GM23248 (cell line): ENCODE measurements at regions not wholly inside any gene's neighbourhood (a gene's known extent, or its start where the extent isn't known, plus 50 kb on each side); places are given as distances from the start of the nearest gene placed in this dataset.

Experiments
- DNase-seq: peaks from one replicate; pipeline ENCODE4 v3.0.0-alpha.2; 2015
- H2AFZ ChIP-seq: fragments of 200-600 bp; sonication (generic); 2 replicates; pipeline ENCODE4 v1.6.1; 2016; ENCODE audit warnings: antibody characterized with exemption
- H3F3A ChIP-seq: fragments of 200-600 bp; sonication (generic); 2 replicates; pipeline ENCODE4 v1.6.1; 2016; ENCODE audit warnings: mild to moderate bottlenecking, antibody characterized with exemption, mixed run types; ENCODE audit not compliant: insufficient read depth
- H3K27ac ChIP-seq: fragments of 200-600 bp; sonication (generic); 2 replicates; pipeline ENCODE4 v1.5.1; 2016; ENCODE audit warnings: mild to moderate bottlenecking
- H3K27me3 ChIP-seq: fragments of 200-600 bp; sonication (generic); replicated peaks from 2 replicates; pipeline ENCODE4 v1.6.1; 2016; ENCODE audit warnings: mild to moderate bottlenecking; ENCODE audit not compliant: insufficient read depth
- H3K36me3 ChIP-seq: fragments of 200-600 bp; sonication (generic); 2 replicates; pipeline ENCODE4 v1.6.1; 2016; ENCODE audit warnings: low read depth, mild to moderate bottlenecking
- H3K4me1 ChIP-seq: fragments of 200-600 bp; sonication (generic); 2 replicates; pipeline ENCODE4 v1.6.1; 2016; ENCODE audit warnings: mild to moderate bottlenecking; ENCODE audit not compliant: insufficient read depth
- H3K4me2 ChIP-seq: fragments of 200-600 bp; sonication (generic); one replicate; pipeline ENCODE4 v1.6.1; 2016; ENCODE audit warnings: mild to moderate bottlenecking; ENCODE audit not compliant: unreplicated experiment
- H3K4me3 ChIP-seq: fragments of 200-600 bp; sonication (generic); 2 replicates; pipeline ENCODE4 v1.5.1; 2016; ENCODE audit warnings: mild to moderate bottlenecking
- H3K79me2 ChIP-seq: fragments of 200-600 bp; sonication (generic); 2 replicates; pipeline ENCODE4 v1.6.1; 2016; ENCODE audit warnings: mild to moderate bottlenecking; ENCODE audit not compliant: insufficient read depth
- H3K9ac ChIP-seq: fragments of 200-600 bp; sonication (generic); 2 replicates; pipeline ENCODE4 v1.6.1; 2016; ENCODE audit warnings: mild to moderate bottlenecking
- H3K9me2 ChIP-seq: fragments of 200-600 bp; sonication (generic); 2 replicates; pipeline ENCODE4 v1.6.1; 2016; ENCODE audit warnings: mixed run types, mild to moderate bottlenecking, moderate library complexity; ENCODE audit not compliant: insufficient read depth
- H3K9me3 ChIP-seq: fragments of 200-600 bp; sonication (generic); one replicate; pipeline ENCODE4 v1.6.1; 2017; ENCODE audit warnings: low read depth
- H4K20me1 ChIP-seq: fragments of 200-600 bp; sonication (generic); 2 replicates; pipeline ENCODE4 v1.6.0; 2016; ENCODE audit not compliant: insufficient read depth
- EZH2 ChIP-seq: fragments of 200-600 bp; sonication (generic); IDR thresholded peaks from 2 replicates; pipeline ENCODE4 v1.6.1; 2018; ENCODE audit warnings: antibody characterized with exemption, mild to moderate bottlenecking; ENCODE audit not compliant: insufficient read depth, poor library complexity, severe bottlenecking
- EZH2phosphoT487 ChIP-seq: fragments of 200-600 bp; sonication (generic); IDR thresholded peaks from 2 replicates; pipeline ENCODE4 v1.6.1; 2018; ENCODE audit warnings: antibody characterized with exemption, moderate library complexity, mild to moderate bottlenecking, low read depth; ENCODE audit not compliant: insufficient read depth
- WGBS, 2 experiments: methylation state at CpG; one replicate each; pipeline ENCODE4 v1.1.6; 2015 to 2017; ENCODE audit warnings: low lambda C conversion rate in 2 of 2, low coverage in 1 of 2; ENCODE audit errors: missing lambda C conversion rate in 2 of 2; 5-methylcytosine and 5-hydroxymethylcytosine counted together
- in situ Hi-C: fragments of 300-500 bp; cut with MboI; formaldehyde crosslinking; loops from 2 replicates; pipeline ENCODE4 v1.15.0; 2020

DNA sequence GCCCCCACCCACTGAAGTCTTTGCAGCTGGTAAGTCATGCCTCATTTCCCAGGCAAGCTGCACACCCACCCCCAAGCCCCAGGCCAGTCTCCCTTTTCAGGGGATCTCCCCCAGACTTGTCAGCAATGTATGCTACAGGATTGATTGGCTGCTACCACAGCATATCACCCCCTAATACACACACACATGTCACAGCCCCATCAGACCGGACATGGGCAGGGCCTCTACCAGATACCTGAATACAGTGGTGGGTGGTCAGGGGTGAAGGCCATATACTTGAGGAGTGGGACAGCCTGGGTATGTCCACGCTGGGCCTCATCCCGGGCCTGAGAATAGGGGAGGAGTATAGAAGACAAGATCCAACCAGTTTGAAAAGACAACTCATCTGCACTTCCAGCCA, 63.4 kb upstream of the ARAP3 start:
- Histone ChIP-seq H3K36me3 (no peaks in the 10 kb centered on the region), H3K4me2 (no peak overlapping the region), H3K9me3 (no peaks in the 10 kb centered on the region), H3K27ac (no peak overlapping the region), H3F3A (no peaks in the 10 kb centered on the region), H3K4me1 (no peaks in the 10 kb centered on the region), H3K27me3 (peaks cover 44% of the 10 kb centered on the region), H3K79me2 (no peaks in the 10 kb centered on the region), H3K4me3 (no peak overlapping the region), H3K9me2 (no peaks in the 10 kb centered on the region), H3K9ac (no peak overlapping the region), H4K20me1 (no peaks in the 10 kb centered on the region), H2AFZ (no peak overlapping the region)
- TF ChIP-seq EZH2 (no peak), EZH2phosphoT487 (no peak)
- WGBS, 2 experiments = 32 to 63% methylated on average over 3 of the region's 3 CpGs
- in situ Hi-C loops = no loop called here
- DNase-seq = no peak

DNA sequence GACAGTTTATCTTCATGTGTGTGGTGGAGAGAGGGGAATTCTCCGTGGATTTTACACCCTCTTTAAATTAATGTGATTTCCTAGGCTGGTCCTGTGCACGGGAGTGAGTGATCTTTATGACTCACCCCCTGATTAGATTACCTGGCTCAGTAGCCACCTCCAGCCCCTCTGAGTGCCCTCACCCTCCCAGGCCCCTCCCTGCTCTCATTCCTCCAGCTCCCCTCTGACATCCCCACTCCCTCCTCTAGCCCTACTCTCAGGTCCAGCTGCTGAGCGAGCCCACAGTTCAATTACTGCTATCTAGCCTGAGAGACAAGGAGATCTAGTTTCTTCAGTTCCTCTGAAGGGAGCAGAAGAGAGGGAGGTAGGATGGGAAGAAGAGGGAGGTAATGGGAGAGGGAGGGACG, 61.8 kb upstream of the ARAP3 start:
- DNase-seq = no peak
- H3K4me3 ChIP-seq = no peak overlapping the region
- H3K4me1 ChIP-seq = no peaks in the 10 kb centered on the region
- no peak overlapping the region for H3K27ac ChIP-seq
- no peaks in the 10 kb centered on the region for H3F3A ChIP-seq
- H3K4me2 ChIP-seq = no peak overlapping the region
- TF ChIP-seq EZH2phosphoT487 = no peak
- no peak for TF ChIP-seq EZH2
- in situ Hi-C loops = no loop called here
- H3K9ac ChIP-seq = no peak overlapping the region
- 5 to 6% methylated on average over 4 of the region's 4 CpGs for WGBS, 2 experiments
- no peak overlapping the region for H2AFZ ChIP-seq
- no peaks in the 10 kb centered on the region for H3K36me3 ChIP-seq
- no peaks in the 10 kb centered on the region for H3K9me2 ChIP-seq
- no peaks in the 10 kb centered on the region for H4K20me1 ChIP-seq
- H3K27me3 ChIP-seq = peaks cover 39% of the 10 kb centered on the region
- no peaks in the 10 kb centered on the region for H3K79me2 ChIP-seq
- no peaks in the 10 kb centered on the region for H3K9me3 ChIP-seq

DNA sequence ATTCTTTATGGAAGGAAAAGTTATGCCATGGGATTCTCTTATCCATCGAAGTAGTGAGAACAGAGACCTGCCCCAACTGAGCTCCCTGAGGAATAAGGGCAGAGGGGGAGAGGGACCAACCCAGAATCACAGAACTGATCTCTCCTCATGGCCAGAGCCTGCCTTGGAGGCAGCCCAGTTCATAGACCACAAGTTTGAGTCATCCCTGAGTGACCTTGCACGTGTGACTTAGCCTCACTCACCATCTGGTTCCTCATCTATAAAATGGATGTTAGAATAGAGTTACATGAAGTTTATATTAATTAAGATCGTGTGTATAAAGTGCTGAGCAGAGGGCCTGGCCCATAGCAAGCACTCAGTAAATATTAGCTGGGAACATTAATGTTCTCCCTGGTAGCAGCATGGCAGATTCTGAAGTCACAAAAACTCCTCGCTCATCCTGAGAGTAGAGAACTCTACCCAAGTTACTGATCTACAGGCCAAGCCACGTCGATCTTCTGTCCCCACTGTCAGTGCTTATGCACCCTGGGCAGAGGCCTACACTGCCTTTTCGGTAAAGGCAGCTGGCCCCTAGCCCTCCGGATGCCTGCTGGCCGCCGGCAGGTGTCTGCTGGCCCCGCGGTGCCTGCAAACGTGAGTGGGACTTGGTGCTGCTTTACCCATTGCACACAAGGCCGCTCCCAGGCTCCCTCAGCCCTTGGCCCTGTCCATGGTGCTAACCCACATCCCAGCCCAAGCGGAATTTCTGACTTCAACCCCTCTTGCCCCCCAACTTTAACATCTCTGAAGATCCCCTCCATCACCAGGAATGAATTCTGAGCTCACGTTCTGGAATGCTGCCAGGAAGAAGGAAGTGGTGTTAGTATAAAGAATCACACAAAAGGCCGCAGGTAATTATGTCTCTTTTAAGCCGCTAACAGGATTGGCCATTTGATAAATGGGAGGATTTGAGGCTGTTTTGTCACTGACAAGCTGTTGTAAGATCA, 61.1 kb upstream of the ARAP3 start:
- no peaks in the 10 kb centered on the region for H3K9me3 ChIP-seq
- DNase-seq = peak; percentile 60
- H3K36me3 ChIP-seq = no peaks in the 10 kb centered on the region
- no peak for TF ChIP-seq EZH2
- TF ChIP-seq EZH2phosphoT487 = no peak
- H3K4me1 ChIP-seq = no peaks in the 10 kb centered on the region
- H3K27ac ChIP-seq = no peak overlapping the region
- H3F3A ChIP-seq = no peaks in the 10 kb centered on the region
- no peaks in the 10 kb centered on the region for H4K20me1 ChIP-seq
- H3K9me2 ChIP-seq = no peaks in the 10 kb centered on the region
- H3K4me2 ChIP-seq = no peak overlapping the region
- 18 to 20% methylated on average over 18 of the region's 18 CpGs for WGBS, 2 experiments
- no peak overlapping the region for H2AFZ ChIP-seq
- no peak overlapping the region for H3K4me3 ChIP-seq
- H3K79me2 ChIP-seq = no peaks in the 10 kb centered on the region
- no peak overlapping the region for H3K9ac ChIP-seq
- peaks cover 33% of the 10 kb centered on the region for H3K27me3 ChIP-seq
- in situ Hi-C loops = no loop called here

- 9 to 30% methylated on average over 1 of the region's 1 CpG for WGBS, 2 experiments
- no peaks in the 10 kb centered on the region for H3K9me2 ChIP-seq
- H3K4me1 ChIP-seq = no peaks in the 10 kb centered on the region
- H3K79me2 ChIP-seq = no peaks in the 10 kb centered on the region
- no peak overlapping the region for H3K4me3 ChIP-seq
- H3K4me2 ChIP-seq = no peak overlapping the region
- H4K20me1 ChIP-seq = no peaks in the 10 kb centered on the region
- H2AFZ ChIP-seq = no peak overlapping the region
- peaks cover 24% of the 10 kb centered on the region for H3K27me3 ChIP-seq
- H3K36me3 ChIP-seq = no peaks in the 10 kb centered on the region
- in situ Hi-C loops = no loop called here
- TF ChIP-seq EZH2 (no peak), EZH2phosphoT487 (no peak)
- no peak for DNase-seq
- no peak overlapping the region for H3K27ac ChIP-seq
- H3K9ac ChIP-seq = no peak overlapping the region
- no peaks in the 10 kb centered on the region for H3K9me3 ChIP-seq
- H3F3A ChIP-seq = no peaks in the 10 kb centered on the region
Measured at GRCh38 chr5:141742144-141742543, 60.1 kb upstream of the ARAP3 start.
